ENCODE measurements at regions not wholly inside any gene's neighbourhood (a gene's known extent, or its start where the extent isn't known, plus 50 kb on each side); places are given as distances from the start of the nearest gene placed in this dataset.

DNA sequence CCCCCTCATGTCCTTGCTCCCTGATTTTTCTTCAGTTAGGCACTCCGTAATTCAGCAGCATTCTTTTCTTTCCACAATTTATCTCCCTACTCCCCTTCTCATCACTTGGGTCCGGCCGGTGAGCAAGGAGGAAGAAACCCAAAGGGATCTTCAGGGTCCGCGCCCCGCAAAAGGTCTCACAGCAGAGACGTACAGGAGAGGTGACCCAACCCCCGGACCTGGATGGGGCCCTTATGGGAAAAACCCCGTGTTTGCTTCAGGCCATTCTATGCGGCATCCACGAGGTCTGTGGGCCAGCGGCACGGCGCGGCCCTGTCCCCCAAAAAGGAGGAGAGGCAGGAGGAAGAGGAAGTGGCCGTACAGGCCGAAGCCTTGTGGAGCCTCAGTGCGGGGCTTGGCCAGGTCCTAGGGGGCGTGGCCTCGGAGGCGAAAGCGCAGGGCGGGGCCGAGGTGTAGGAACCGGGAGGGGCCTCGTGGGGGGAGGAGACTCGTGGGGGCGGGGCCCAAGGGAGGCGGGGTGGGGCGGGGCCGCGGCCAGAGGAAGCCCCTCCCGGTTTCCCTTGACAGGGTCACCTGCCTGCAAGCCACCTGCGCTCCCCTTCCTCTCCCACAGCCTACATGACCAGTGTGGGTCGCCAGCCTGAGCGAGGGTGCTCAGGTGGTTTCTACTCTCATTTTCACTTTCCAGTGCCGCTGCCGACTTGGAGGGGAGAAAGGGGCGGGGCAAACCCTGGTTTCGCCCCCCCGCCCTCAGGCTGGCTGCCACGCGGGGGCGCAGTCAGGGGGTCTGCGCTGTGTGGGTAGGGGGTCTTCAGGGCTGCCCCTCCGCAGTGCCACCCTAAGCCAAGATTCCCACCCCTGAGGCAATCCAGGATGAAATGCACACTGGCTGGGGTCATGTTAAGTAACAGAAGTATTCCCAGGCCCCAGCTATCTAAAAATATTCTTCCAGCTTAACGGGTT, 156.4 kb upstream of the XPO1 start:
- H3K27ac ChIP-seq: peak overlapping the region; percentile 68 to 86
- H3K27me3 ChIP-seq (replicated peaks; ENCODE audit: insufficient read depth): no peaks in the 10 kb centered on the region
- peaks cover 0 to 7% of the 10 kb centered on the region in 2 donors for H3K4me1 ChIP-seq (ENCODE audit: control insufficient read depth in 1 of 2, low read depth in 2 of 2)
- TF ChIP-seq, protein P1, sequence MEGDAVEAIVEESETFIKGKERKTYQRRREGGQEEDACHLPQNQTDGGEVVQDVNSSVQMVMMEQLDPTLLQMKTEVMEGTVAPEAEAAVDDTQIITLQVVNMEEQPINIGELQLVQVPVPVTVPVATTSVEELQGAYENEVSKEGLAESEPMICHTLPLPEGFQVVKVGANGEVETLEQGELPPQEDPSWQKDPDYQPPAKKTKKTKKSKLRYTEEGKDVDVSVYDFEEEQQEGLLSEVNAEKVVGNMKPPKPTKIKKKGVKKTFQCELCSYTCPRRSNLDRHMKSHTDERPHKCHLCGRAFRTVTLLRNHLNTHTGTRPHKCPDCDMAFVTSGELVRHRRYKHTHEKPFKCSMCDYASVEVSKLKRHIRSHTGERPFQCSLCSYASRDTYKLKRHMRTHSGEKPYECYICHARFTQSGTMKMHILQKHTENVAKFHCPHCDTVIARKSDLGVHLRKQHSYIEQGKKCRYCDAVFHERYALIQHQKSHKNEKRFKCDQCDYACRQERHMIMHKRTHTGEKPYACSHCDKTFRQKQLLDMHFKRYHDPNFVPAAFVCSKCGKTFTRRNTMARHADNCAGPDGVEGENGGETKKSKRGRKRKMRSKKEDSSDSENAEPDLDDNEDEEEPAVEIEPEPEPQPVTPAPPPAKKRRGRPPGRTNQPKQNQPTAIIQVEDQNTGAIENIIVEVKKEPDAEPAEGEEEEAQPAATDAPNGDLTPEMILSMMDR (IDR thresholded peaks at IDR 0.05): no peak
- ATAC-seq (ENCODE audit: insufficient number of reproducible peaks, low FRiP score, low read depth) (peak; percentile 94), DNase-seq (ENCODE audit: low spot score) (peak; percentile 78)
- H3K4me3 ChIP-seq: peak overlapping the region; percentile 96
- H3K9me3 ChIP-seq: no peaks in the 10 kb centered on the region
- H3K36me3 ChIP-seq: no peaks in the 10 kb centered on the region

- TF ChIP-seq, protein P1 (IDR thresholded peaks at IDR 0.05): no peak
- H3K36me3 ChIP-seq: no peaks in the 10 kb centered on the region
- no peaks in the 10 kb centered on the region for H3K9me3 ChIP-seq
- ATAC-seq (ENCODE audit: insufficient number of reproducible peaks, low FRiP score, low read depth) (no peak), DNase-seq (ENCODE audit: low spot score) (no peak)
- H3K4me3 ChIP-seq: peak overlapping the region; percentile 96
- peaks cover 0 to 7% of the 10 kb centered on the region in 2 donors for H3K4me1 ChIP-seq (ENCODE audit: control insufficient read depth in 1 of 2, low read depth in 2 of 2)
- no peaks in the 10 kb centered on the region for H3K27me3 ChIP-seq (replicated peaks; ENCODE audit: insufficient read depth)
- H3K27ac ChIP-seq: peak overlapping the region; percentile 68 to 86
Observed at GRCh38 chr2:61693744-61694143, 155.6 kb upstream of the XPO1 start.

DNA sequence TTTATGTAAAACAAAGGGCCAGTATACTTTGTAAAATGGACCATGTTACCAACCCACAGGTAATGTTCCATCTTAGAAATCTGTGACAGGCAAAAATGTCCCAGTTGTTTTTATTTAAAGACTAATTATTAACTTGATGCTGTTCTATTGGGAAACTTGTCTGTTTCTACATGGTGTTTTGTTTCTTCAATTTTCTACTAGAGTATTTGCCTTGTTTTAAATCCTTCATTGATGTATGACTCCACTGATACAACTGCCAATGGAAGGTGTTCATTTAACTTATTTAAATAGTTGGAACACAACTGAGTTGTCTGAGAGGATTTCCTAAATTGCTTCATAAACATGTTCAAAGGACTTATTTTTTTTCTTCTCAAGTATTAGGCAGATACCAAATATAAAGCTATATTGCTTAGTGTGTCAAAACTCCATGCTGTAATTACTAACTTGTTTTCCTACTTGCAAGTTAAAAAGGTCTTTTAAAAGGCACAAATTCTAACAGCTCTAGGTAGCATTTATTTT, 152.0 kb upstream of the XPO1 start:
- Histone ChIP-seq H3K4me3 (no peak overlapping the region), H3K27ac (no peak overlapping the region), H3K36me3 (no peaks in the 10 kb centered on the region), H3K4me1 (ENCODE audit: control insufficient read depth in 1 of 2, low read depth in 2 of 2) (peaks cover 0 to 3% of the 10 kb centered on the region in 2 donors), H3K27me3 (replicated peaks; ENCODE audit: insufficient read depth) (no peaks in the 10 kb centered on the region), H3K9me3 (no peaks in the 10 kb centered on the region)
- DNase-seq (ENCODE audit: low spot score): no peak
- TF ChIP-seq, protein P1 (IDR thresholded peaks at IDR 0.05): no peak
- no peak for ATAC-seq (ENCODE audit: insufficient number of reproducible peaks, low FRiP score, low read depth)

GRCh38 chr2:61689568-61689967, 151.4 kb upstream of the XPO1 start:
- H3K27ac ChIP-seq: no peak overlapping the region
- no peaks in the 10 kb centered on the region for H3K9me3 ChIP-seq
- no peaks in the 10 kb centered on the region for H3K4me1 ChIP-seq (ENCODE audit: control insufficient read depth in 1 of 2, low read depth in 2 of 2)
- TF ChIP-seq, protein P1 (IDR thresholded peaks at IDR 0.05): no peak
- no peaks in the 10 kb centered on the region for H3K27me3 ChIP-seq (replicated peaks; ENCODE audit: insufficient read depth)
- ATAC-seq (ENCODE audit: insufficient number of reproducible peaks, low FRiP score, low read depth) (no peak), DNase-seq (ENCODE audit: low spot score) (no peak)
- no peaks in the 10 kb centered on the region for H3K36me3 ChIP-seq
- no peak overlapping the region for H3K4me3 ChIP-seq
